ENCODE measurements at regions not wholly inside any gene's neighbourhood (a gene's known extent, or its start where the extent isn't known, plus 50 kb on each side); places are given as distances from the start of the nearest gene placed in this dataset.

DNA sequence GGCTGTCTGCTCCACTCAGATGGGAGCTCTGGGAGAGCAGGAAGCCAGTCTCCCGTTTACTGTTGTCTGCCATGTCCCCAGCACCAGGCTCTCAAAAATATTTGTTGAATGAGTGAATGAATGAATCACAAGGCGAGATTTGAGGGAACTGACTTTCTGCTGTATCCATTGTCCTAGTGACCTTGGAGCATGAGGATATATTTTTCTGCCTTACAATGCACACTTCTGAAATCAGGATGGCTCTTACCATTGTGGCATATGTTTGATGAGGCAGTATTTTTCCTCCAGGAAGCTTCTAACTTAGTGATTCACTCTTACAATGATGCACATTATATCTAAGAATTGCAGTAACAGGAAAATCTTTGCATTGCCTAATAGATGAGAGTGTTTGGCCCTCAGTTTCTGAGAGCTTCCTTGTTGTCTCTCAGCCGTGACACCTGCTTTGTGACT is 136.4 kb downstream of the RPS24 start:
- H3K23ac ChIP-seq (ENCODE audit: low read depth, low read length, poor library complexity), result no peak overlapping the region
- H3K9me3 ChIP-seq (replicated peaks in 1 of 2; ENCODE audit: control insufficient read depth in 2 of 2, insufficient read depth in 1 of 2, low read depth in 1 of 2, low read length in 2 of 2), result no peaks in the 10 kb centered on the region
- no peak overlapping the region for H3K4me3 ChIP-seq (ENCODE audit: low read length in 2 of 2)
- H3K4ac ChIP-seq (ENCODE audit: low read length), result no peak overlapping the region
- no peaks in the 10 kb centered on the region for H3K79me1 ChIP-seq (ENCODE audit: low read depth, low read length)
- H2BK120ac ChIP-seq (ENCODE audit: low read depth, low read length), result no peak overlapping the region
- H2BK5ac ChIP-seq (ENCODE audit: low read length), result no peak overlapping the region
- no peak overlapping the region for H4K8ac ChIP-seq (ENCODE audit: low read depth, low read length)
- H2AFZ ChIP-seq (ENCODE audit: low read length), result no peak overlapping the region
- DNase-seq (ENCODE audit: low spot score), result no peak
- H3K36me3 ChIP-seq (replicated peaks in 1 of 2; ENCODE audit: control insufficient read depth in 2 of 2, insufficient read depth in 2 of 2, low read length in 2 of 2), result no peaks in the 10 kb centered on the region
- H3K4me2 ChIP-seq (ENCODE audit: insufficient read depth, low read length, poor library complexity, severe bottlenecking), result no peak overlapping the region
- no peak overlapping the region for H3K9ac ChIP-seq (ENCODE audit: low read depth, low read length, poor library complexity)
- H3K27me3 ChIP-seq (ENCODE audit: control insufficient read depth in 3 of 3, insufficient read depth in 3 of 3, low read depth in 1 of 3, low read length in 3 of 3), result peaks cover 0 to 19% (median 0%) of the 10 kb centered on the region in 3 experiments
- no peak overlapping the region for H3K18ac ChIP-seq (ENCODE audit: low read length)
- H3K14ac ChIP-seq (ENCODE audit: low read length), result no peak overlapping the region
- H2BK12ac ChIP-seq (ENCODE audit: low read length), result no peak overlapping the region
- no peak overlapping the region for H4K91ac ChIP-seq (ENCODE audit: low read depth, low read length, poor library complexity)
- H3K27ac ChIP-seq (replicated peaks; ENCODE audit: low read length), result no peak overlapping the region
- H2BK15ac ChIP-seq (ENCODE audit: low read length), result no peak overlapping the region
- no peaks in the 10 kb centered on the region for H3K4me1 ChIP-seq (ENCODE audit: control insufficient read depth in 2 of 2, insufficient read depth in 1 of 2, low read depth in 1 of 2, low read length in 2 of 2)
- no peak overlapping the region for H2AK5ac ChIP-seq (ENCODE audit: low read depth, low read length)
- no CpG with 5 or more reads among the region's 3 CpGs for WGBS, 2 donors (ENCODE audit: extremely low coverage in 2 of 2, insufficient read length in 2 of 2, insufficient replicate concordance in 1 of 2)

DNA sequence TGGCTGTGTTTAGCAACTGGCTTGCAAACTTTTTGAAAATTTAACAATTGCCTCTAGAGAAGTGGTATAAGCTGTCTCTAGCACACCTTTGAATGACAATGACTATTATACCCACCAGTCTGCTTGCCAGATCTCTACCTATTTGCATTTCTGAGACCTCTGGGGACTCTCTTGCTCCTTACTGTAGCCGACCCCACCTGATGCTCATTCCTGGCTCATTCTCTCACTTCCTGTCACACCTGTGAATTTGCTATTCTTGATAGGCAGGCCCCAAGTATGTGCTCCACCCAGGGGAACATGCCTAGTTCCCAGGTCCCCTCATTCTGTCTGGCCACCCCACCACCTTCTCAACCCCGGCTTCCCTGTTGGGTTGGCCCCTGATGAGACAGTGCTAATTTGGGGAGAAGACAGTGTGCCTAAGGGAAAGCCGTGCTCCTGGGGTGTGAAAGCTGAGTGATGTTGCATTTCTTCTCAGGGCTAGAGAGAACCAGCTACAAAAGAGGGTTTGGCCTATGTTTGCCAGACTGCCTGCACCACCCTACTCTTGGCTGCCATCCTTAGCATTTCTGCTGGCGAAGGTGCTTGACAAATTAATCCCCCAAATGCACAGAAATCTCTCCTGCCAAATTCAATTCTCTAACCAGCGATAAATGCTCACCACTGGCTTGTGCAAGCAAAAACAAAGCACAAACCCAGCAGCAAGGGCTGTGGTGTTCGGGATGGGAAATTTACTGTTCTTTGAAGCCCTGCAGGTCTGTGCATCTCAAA is 138.2 kb downstream of the RPS24 start:
- H3K4me1 ChIP-seq (ENCODE audit: control insufficient read depth in 2 of 2, insufficient read depth in 1 of 2, low read depth in 1 of 2, low read length in 2 of 2), result peaks cover 8 to 13% of the 10 kb centered on the region in 2 donors
- no peak for DNase-seq (ENCODE audit: low spot score)
- no peak overlapping the region for H3K4me3 ChIP-seq (ENCODE audit: low read length in 2 of 2)
- no peak overlapping the region for H2BK15ac ChIP-seq (ENCODE audit: low read length)
- H3K4ac ChIP-seq (ENCODE audit: low read length), result no peak overlapping the region
- H4K8ac ChIP-seq (ENCODE audit: low read depth, low read length), result no peak overlapping the region
- no peaks in the 10 kb centered on the region for H3K9me3 ChIP-seq (replicated peaks in 1 of 2; ENCODE audit: control insufficient read depth in 2 of 2, insufficient read depth in 1 of 2, low read depth in 1 of 2, low read length in 2 of 2)
- H2AK5ac ChIP-seq (ENCODE audit: low read depth, low read length), result no peak overlapping the region
- H3K18ac ChIP-seq (ENCODE audit: low read length), result no peak overlapping the region
- no peak overlapping the region for H2BK5ac ChIP-seq (ENCODE audit: low read length)
- H2BK120ac ChIP-seq (ENCODE audit: low read depth, low read length), result no peak overlapping the region
- H3K27ac ChIP-seq (replicated peaks; ENCODE audit: low read length), result no peak overlapping the region
- no CpG with 5 or more reads among the region's 6 CpGs for WGBS, 2 donors (ENCODE audit: extremely low coverage in 2 of 2, insufficient read length in 2 of 2, insufficient replicate concordance in 1 of 2)
- H3K23ac ChIP-seq (ENCODE audit: low read depth, low read length, poor library complexity), result no peak overlapping the region
- no peak overlapping the region for H3K14ac ChIP-seq (ENCODE audit: low read length)
- peaks cover 0 to 19% (median 0%) of the 10 kb centered on the region in 3 experiments for H3K27me3 ChIP-seq (ENCODE audit: control insufficient read depth in 3 of 3, insufficient read depth in 3 of 3, low read depth in 1 of 3, low read length in 3 of 3)
- no peaks in the 10 kb centered on the region for H3K36me3 ChIP-seq (replicated peaks in 1 of 2; ENCODE audit: control insufficient read depth in 2 of 2, insufficient read depth in 2 of 2, low read length in 2 of 2)
- H2BK12ac ChIP-seq (ENCODE audit: low read length), result no peak overlapping the region
- no peak overlapping the region for H2AFZ ChIP-seq (ENCODE audit: low read length)
- no peak overlapping the region for H3K4me2 ChIP-seq (ENCODE audit: insufficient read depth, low read length, poor library complexity, severe bottlenecking)
- H3K79me1 ChIP-seq (ENCODE audit: low read depth, low read length), result no peaks in the 10 kb centered on the region
- H3K9ac ChIP-seq (ENCODE audit: low read depth, low read length, poor library complexity), result no peak overlapping the region
- no peak overlapping the region for H4K91ac ChIP-seq (ENCODE audit: low read depth, low read length, poor library complexity)

DNA sequence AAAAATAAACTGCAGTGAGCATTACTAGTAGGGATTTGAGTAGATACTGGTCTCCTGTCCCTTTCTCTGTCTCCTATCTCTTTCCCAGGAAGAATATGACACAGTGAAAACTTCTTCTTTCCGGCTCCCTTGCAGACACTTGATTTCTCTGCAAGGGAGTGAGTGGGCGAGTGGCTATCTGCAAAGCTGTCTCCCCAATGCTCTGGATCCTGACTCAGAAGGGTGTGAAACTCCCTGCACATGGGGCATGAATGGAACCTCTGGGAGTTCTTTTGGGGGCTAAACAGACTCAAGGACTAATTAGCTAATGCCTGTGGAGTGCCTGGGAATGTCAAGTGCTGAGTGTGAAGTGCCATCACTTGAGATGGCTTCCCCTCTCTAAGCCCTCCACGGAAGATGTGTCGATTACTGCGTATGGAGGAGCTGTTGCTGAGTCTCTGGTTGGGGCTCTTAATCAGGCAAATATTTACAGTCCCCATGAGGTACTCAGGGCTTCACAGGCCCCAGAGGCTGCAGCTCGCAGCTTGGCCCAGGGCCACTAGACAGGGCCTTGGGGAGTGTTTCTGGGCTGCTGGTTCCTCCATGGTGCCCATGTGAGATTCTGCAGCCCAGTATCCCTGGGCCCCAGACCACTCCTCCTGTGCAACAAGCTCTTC is 139.8 kb downstream of the RPS24 start:
- Histone ChIP-seq H4K8ac (ENCODE audit: low read depth, low read length) (no peak overlapping the region), H2AK5ac (ENCODE audit: low read depth, low read length) (no peak overlapping the region), H3K79me1 (ENCODE audit: low read depth, low read length) (no peaks in the 10 kb centered on the region), H3K4me2 (ENCODE audit: insufficient read depth, low read length, poor library complexity, severe bottlenecking) (no peak overlapping the region), H3K14ac (ENCODE audit: low read length) (no peak overlapping the region), H4K91ac (ENCODE audit: low read depth, low read length, poor library complexity) (no peak overlapping the region), H2BK120ac (ENCODE audit: low read depth, low read length) (no peak overlapping the region), H3K4me3 (ENCODE audit: low read length in 2 of 2) (no peak overlapping the region), H3K27ac (replicated peaks; ENCODE audit: low read length) (no peak overlapping the region), H3K4me1 (ENCODE audit: control insufficient read depth in 2 of 2, insufficient read depth in 1 of 2, low read depth in 1 of 2, low read length in 2 of 2) (peaks cover 25 to 30% of the 10 kb centered on the region in 2 donors), H3K23ac (ENCODE audit: low read depth, low read length, poor library complexity) (no peak overlapping the region), H2BK5ac (ENCODE audit: low read length) (no peak overlapping the region), H3K4ac (ENCODE audit: low read length) (no peak overlapping the region), H2BK12ac (ENCODE audit: low read length) (no peak overlapping the region), H2AFZ (ENCODE audit: low read length) (no peak overlapping the region), H3K9ac (ENCODE audit: low read depth, low read length, poor library complexity) (no peak overlapping the region), H3K9me3 (replicated peaks in 1 of 2; ENCODE audit: control insufficient read depth in 2 of 2, insufficient read depth in 1 of 2, low read depth in 1 of 2, low read length in 2 of 2) (no peaks in the 10 kb centered on the region), H2BK15ac (ENCODE audit: low read length) (no peak overlapping the region), H3K36me3 (replicated peaks in 1 of 2; ENCODE audit: control insufficient read depth in 2 of 2, insufficient read depth in 2 of 2, low read length in 2 of 2) (no peaks in the 10 kb centered on the region), H3K18ac (ENCODE audit: low read length) (no peak overlapping the region), H3K27me3 (ENCODE audit: control insufficient read depth in 3 of 3, insufficient read depth in 3 of 3, low read depth in 1 of 3, low read length in 3 of 3) (peaks cover 0 to 20% (median 0%) of the 10 kb centered on the region in 3 experiments)
- no CpG with 5 or more reads among the region's 6 CpGs for WGBS, 2 donors (ENCODE audit: extremely low coverage in 2 of 2, insufficient read length in 2 of 2, insufficient replicate concordance in 1 of 2)
- no peak for DNase-seq (ENCODE audit: low spot score)

DNA sequence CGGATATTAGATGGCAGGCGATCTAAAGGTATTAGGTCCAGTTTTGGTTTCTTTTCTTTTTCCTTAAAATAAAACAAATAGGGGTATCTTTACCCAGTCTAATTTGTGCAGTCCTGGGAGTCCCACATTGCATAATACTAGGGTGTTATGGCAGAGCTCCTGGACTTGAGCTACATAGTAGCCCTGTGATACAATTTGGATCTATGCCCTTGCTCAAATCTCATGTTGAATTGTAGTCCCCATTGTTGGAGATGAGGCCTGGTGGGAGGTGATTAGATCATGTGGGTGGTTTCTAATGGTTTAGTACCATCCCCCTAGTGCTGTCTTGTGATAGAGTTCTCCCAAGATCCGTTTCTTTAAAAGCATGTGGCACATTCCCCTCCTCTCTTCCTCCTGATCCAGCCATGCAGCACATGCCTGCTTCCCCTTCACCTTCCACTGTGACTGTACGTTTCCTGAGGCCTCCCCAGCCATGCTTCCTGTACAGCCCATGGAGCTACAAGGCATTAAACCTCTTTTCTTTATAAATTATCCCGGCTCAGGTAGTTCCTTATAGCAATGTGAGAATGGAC is 141.9 kb downstream of the RPS24 start:
- no peak overlapping the region for H2AFZ ChIP-seq (ENCODE audit: low read length)
- H3K27ac ChIP-seq (replicated peaks; ENCODE audit: low read length), result no peak overlapping the region
- DNase-seq (ENCODE audit: low spot score), result no peak
- H3K23ac ChIP-seq (ENCODE audit: low read depth, low read length, poor library complexity), result no peak overlapping the region
- H4K91ac ChIP-seq (ENCODE audit: low read depth, low read length, poor library complexity), result no peak overlapping the region
- H4K8ac ChIP-seq (ENCODE audit: low read depth, low read length), result no peak overlapping the region
- no peak overlapping the region for H3K14ac ChIP-seq (ENCODE audit: low read length)
- no peak overlapping the region for H2AK5ac ChIP-seq (ENCODE audit: low read depth, low read length)
- H2BK5ac ChIP-seq (ENCODE audit: low read length), result no peak overlapping the region
- no peak overlapping the region for H3K18ac ChIP-seq (ENCODE audit: low read length)
- no peak overlapping the region for H2BK12ac ChIP-seq (ENCODE audit: low read length)
- H3K4me2 ChIP-seq (ENCODE audit: insufficient read depth, low read length, poor library complexity, severe bottlenecking), result no peak overlapping the region
- no peak overlapping the region for H2BK120ac ChIP-seq (ENCODE audit: low read depth, low read length)
- H3K9ac ChIP-seq (ENCODE audit: low read depth, low read length, poor library complexity), result no peak overlapping the region
- H2BK15ac ChIP-seq (ENCODE audit: low read length), result no peak overlapping the region
- peaks cover 0 to 25% (median 0%) of the 10 kb centered on the region in 3 experiments for H3K27me3 ChIP-seq (ENCODE audit: control insufficient read depth in 3 of 3, insufficient read depth in 3 of 3, low read depth in 1 of 3, low read length in 3 of 3)
- H3K4me3 ChIP-seq (ENCODE audit: low read length in 2 of 2), result no peak overlapping the region
- no peak overlapping the region for H3K4ac ChIP-seq (ENCODE audit: low read length)
- no peaks in the 10 kb centered on the region for H3K36me3 ChIP-seq (replicated peaks in 1 of 2; ENCODE audit: control insufficient read depth in 2 of 2, insufficient read depth in 2 of 2, low read length in 2 of 2)
- H3K4me1 ChIP-seq (ENCODE audit: control insufficient read depth in 2 of 2, insufficient read depth in 1 of 2, low read depth in 1 of 2, low read length in 2 of 2), result peaks cover 26 to 40% of the 10 kb centered on the region in 2 donors
- no CpG with 5 or more reads among the region's 5 CpGs for WGBS, 2 donors (ENCODE audit: extremely low coverage in 2 of 2, insufficient read length in 2 of 2, insufficient replicate concordance in 1 of 2)
- no peaks in the 10 kb centered on the region for H3K79me1 ChIP-seq (ENCODE audit: low read depth, low read length)
- H3K9me3 ChIP-seq (replicated peaks in 1 of 2; ENCODE audit: control insufficient read depth in 2 of 2, insufficient read depth in 1 of 2, low read depth in 1 of 2, low read length in 2 of 2), result no peaks in the 10 kb centered on the region

All from neuronal stem cell (in vitro differentiated cells).